GM23338 (cell line): ENCODE measurements at regions not wholly inside any gene's neighbourhood (a gene's known extent, or its start where the extent isn't known, plus 50 kb on each side); places are given as distances from the start of the nearest gene placed in this dataset.

Source experiments
- ATAC-seq: fragments of 200-7000 bp; cut with Tn5 transposase; 3 replicates; pipeline ENCODE4 v1.9.1; 2020
- DNase-seq: peaks from one replicate; pipeline ENCODE4 v3.0.0-alpha.2; 2015; ENCODE audit warnings: low spot score
- H2AFZ ChIP-seq: fragments of 200-600 bp; sonication (generic); 2 replicates; pipeline ENCODE4 v1.8.0; 2016; ENCODE audit warnings: antibody characterized with exemption, mild to moderate bottlenecking, moderate library complexity
- H3F3A ChIP-seq: fragments of 200-600 bp; sonication (generic); replicated peaks from 2 replicates; pipeline ENCODE4 v1.8.0; 2017; ENCODE audit warnings: antibody characterized with exemption, mixed run types, low read depth
- H3K27ac ChIP-seq: fragments of 200-600 bp; sonication (generic); 2 replicates; pipeline ENCODE4 v1.6.1; 2016; ENCODE audit warnings: low read depth
- H3K27me3 ChIP-seq: fragments of 200-600 bp; sonication (generic); 2 replicates; pipeline ENCODE4 v1.8.0; 2016; ENCODE audit warnings: mild to moderate bottlenecking, mixed run types, moderate library complexity; ENCODE audit not compliant: insufficient read depth
- H3K36me3 ChIP-seq: fragments of 200-600 bp; sonication (generic); 2 replicates; pipeline ENCODE4 v1.8.0; 2016; ENCODE audit warnings: mild to moderate bottlenecking; ENCODE audit not compliant: insufficient read depth
- H3K4me1 ChIP-seq: fragments of 200-600 bp; sonication (generic); 2 replicates; pipeline ENCODE4 v1.8.0; 2016; ENCODE audit warnings: mild to moderate bottlenecking, moderate library complexity; ENCODE audit not compliant: insufficient read depth
- H3K4me2 ChIP-seq: fragments of 200-600 bp; sonication (generic); 2 replicates; pipeline ENCODE4 v1.7.1; 2017; ENCODE audit warnings: mixed run types
- H3K4me3 ChIP-seq: fragments of 200-600 bp; sonication (generic); 2 replicates; pipeline ENCODE4 v1.6.1; 2016; ENCODE audit warnings: mixed run types
- H3K79me2 ChIP-seq: fragments of 200-600 bp; sonication (generic); replicated peaks from 2 replicates; pipeline ENCODE4 v1.8.0; 2017; ENCODE audit warnings: mild to moderate bottlenecking; ENCODE audit not compliant: insufficient read depth
- H3K9me2 ChIP-seq: fragments of 200-600 bp; sonication (generic); 2 replicates; pipeline ENCODE4 v1.8.0; 2017; ENCODE audit not compliant: insufficient read depth
- H4K20me1 ChIP-seq: fragments of 200-600 bp; sonication (generic); replicated peaks from 2 replicates; pipeline ENCODE4 v1.8.0; 2017; ENCODE audit warnings: mild to moderate bottlenecking; ENCODE audit not compliant: insufficient read depth
- H3K27ac Mint-ChIP-seq: 2 replicates; pipeline ENCODE4 v1.8.0; 2020; ENCODE audit warnings: inconsistent platforms, mild to moderate bottlenecking, moderate library complexity, mixed read lengths
- H3K27me3 Mint-ChIP-seq: 3 replicates; pipeline ENCODE4 v1.8.0; 2022; ENCODE audit warnings: low read depth, mild to moderate bottlenecking, moderate library complexity, mixed read lengths, inconsistent platforms; ENCODE audit not compliant: insufficient read depth, poor library complexity
- H3K36me3 Mint-ChIP-seq: 3 replicates; pipeline ENCODE4 v1.8.0; 2021; ENCODE audit warnings: low read depth, mild to moderate bottlenecking, inconsistent platforms, moderate library complexity, mixed read lengths
- H3K4me1 Mint-ChIP-seq: 3 replicates; pipeline ENCODE4 v1.8.0; 2020; ENCODE audit warnings: mild to moderate bottlenecking, inconsistent platforms, mixed read lengths
- H3K4me3 Mint-ChIP-seq: 3 replicates; pipeline ENCODE4 v1.8.0; 2021; ENCODE audit warnings: moderate library complexity, mild to moderate bottlenecking, inconsistent platforms, mixed read lengths
- H3K9me3 Mint-ChIP-seq: 3 replicates; pipeline ENCODE4 v1.8.0; 2020; ENCODE audit warnings: moderate library complexity, mild to moderate bottlenecking, inconsistent platforms, mixed read lengths
- CREB1 ChIP-seq: fragments of 250-450 bp; sonication (Bioruptor Pico); IDR thresholded peaks from 2 replicates; pipeline ENCODE4 v1.5.0; 2020; ENCODE audit warnings: low read depth, mild to moderate bottlenecking, moderate library complexity
- CTCF ChIP-seq, 2 experiments: fragments of 200-600 bp in 1 of 2; sonication (generic) in 1 of 2; conservative IDR thresholded peaks; 2 replicates each; pipeline versions ENCODE4 v1.5.1 to v1.6.1; 2016 to 2017; ENCODE audit warnings: antibody characterized with exemption in 2 of 2, low read depth in 2 of 2, mild to moderate bottlenecking in 2 of 2, moderate library complexity in 1 of 2
- ETS1 ChIP-seq: IDR thresholded peaks from 2 replicates; pipeline ENCODE4 v1.6.1; 2016; ENCODE audit warnings: antibody characterized with exemption
- EZH2 ChIP-seq: fragments of 200-600 bp; sonication (generic); IDR thresholded peaks from one replicate; pipeline ENCODE4 v1.8.0; 2017; ENCODE audit warnings: antibody characterized with exemption, mild to moderate bottlenecking, low read depth; ENCODE audit not compliant: unreplicated experiment
- EZH2phosphoT487 ChIP-seq: fragments of 200-600 bp; sonication (generic); IDR thresholded peaks from one replicate; pipeline ENCODE4 v1.8.1; 2018; ENCODE audit warnings: antibody characterized with exemption; ENCODE audit not compliant: unreplicated experiment
- JUNB ChIP-seq: IDR thresholded peaks from one replicate; pipeline ENCODE4 v1.6.1; 2016; ENCODE audit warnings: antibody characterized with exemption; ENCODE audit not compliant: unreplicated experiment
- NANOG ChIP-seq: IDR thresholded peaks from 2 replicates; pipeline ENCODE4 v1.6.1; 2016; ENCODE audit warnings: antibody characterized with exemption, borderline replicate concordance
- POLR2AphosphoS5 ChIP-seq: IDR thresholded peaks from 2 replicates; pipeline ENCODE4 v1.6.1; 2016; ENCODE audit warnings: antibody characterized with exemption, low read depth
- REST ChIP-seq: IDR thresholded peaks from one replicate; pipeline ENCODE4 v1.6.1; 2018; ENCODE audit warnings: antibody characterized with exemption; ENCODE audit not compliant: unreplicated experiment
- STAT1 ChIP-seq: IDR thresholded peaks from one replicate; pipeline ENCODE4 v1.6.1; 2016; ENCODE audit warnings: antibody characterized with exemption; ENCODE audit not compliant: unreplicated experiment
- ZNF114 ChIP-seq: fragments of 250-450 bp; sonication (Bioruptor Pico); IDR thresholded peaks from 2 replicates; pipeline ENCODE4 v1.5.0; 2020; ENCODE audit warnings: mild to moderate bottlenecking, moderate library complexity
- ZNF331 ChIP-seq: fragments of 250-450 bp; sonication (Bioruptor Pico); IDR thresholded peaks from 2 replicates; pipeline ENCODE4 v1.5.0; 2020; ENCODE audit warnings: low read depth, mild to moderate bottlenecking, moderate library complexity
- ZNF462 ChIP-seq: fragments of 250-450 bp; sonication (Bioruptor Pico); IDR thresholded peaks from 2 replicates; pipeline ENCODE4 v1.5.0; 2020; ENCODE audit warnings: mild to moderate bottlenecking, moderate library complexity

- peak overlapping the region; percentile 83; the same call in 1 of the 2 replicates for H2AFZ ChIP-seq
These were observed 354.4 kb upstream of the DACH1 start for GRCh38 chr13:72221276-72221962.

More at GRCh38 chr13:72221276-72221962, 354.4 kb upstream of the DACH1 start:
- H3K27ac ChIP-seq = no peak overlapping the region
- H4K20me1 ChIP-seq = no peaks in the 10 kb centered on the region
- H3K79me2 ChIP-seq = no peaks in the 10 kb centered on the region
- H3K27ac Mint-ChIP-seq = no peak overlapping the region
- no peak overlapping the region for H3K4me3 Mint-ChIP-seq
- DNase-seq = peak; percentile 86
- H3K4me1 ChIP-seq = no peaks in the 10 kb centered on the region
- no peaks in the 10 kb centered on the region for H3K27me3 ChIP-seq
- no peaks in the 10 kb centered on the region for H3K27me3 Mint-ChIP-seq
- no peak overlapping the region for H3K4me2 ChIP-seq
- TF ChIP-seq CREB1 (CRISPR knock-in tag) (0 out of 2 replicates have a peak, but pooled peaks have one; percentile 7), ZNF331 (CRISPR knock-in tag) (no peak), EZH2phosphoT487 (no peak), POLR2AphosphoS5 (no peak), STAT1 (no peak), EZH2 (no peak), CTCF (conservative IDR thresholded peaks at IDR 0.05; ENCODE audit: low read depth in 2 of 2) (peak; percentile 71 to 93), ETS1 (no peak), ZNF462 (CRISPR knock-in tag) (peak; percentile 82), NANOG (no peak), REST (peak; percentile 26), JUNB (no peak), ZNF114 (CRISPR knock-in tag) (no peak)
- no peaks in the 10 kb centered on the region for H3F3A ChIP-seq
- no peaks in the 10 kb centered on the region; the same call in 2 of the 3 replicates for H3K4me1 Mint-ChIP-seq
- H3K9me3 Mint-ChIP-seq = peaks cover 3% of the 10 kb centered on the region; the same call in 1 of the 3 replicates
- H3K9me2 ChIP-seq = peaks cover 16% of the 10 kb centered on the region
- ATAC-seq = peak; percentile 100
- H3K4me3 ChIP-seq = no peak overlapping the region
- no peaks in the 10 kb centered on the region for H3K36me3 ChIP-seq
- no peaks in the 10 kb centered on the region for H3K36me3 Mint-ChIP-seq
